CD4-positive, alpha-beta T cell treated with Interleukin-1 beta for 1 hour (primary cell): ENCODE measurements at regions not wholly inside any gene's neighbourhood (a gene's known extent, or its start where the extent isn't known, plus 50 kb on each side); places are given as distances from the start of the nearest gene placed in this dataset.

Experiments
- DNase-seq, 2 donors: peaks; one replicate each; pipeline ENCODE4 v3.0.0-alpha.2; 2020 to 2022

DNA sequence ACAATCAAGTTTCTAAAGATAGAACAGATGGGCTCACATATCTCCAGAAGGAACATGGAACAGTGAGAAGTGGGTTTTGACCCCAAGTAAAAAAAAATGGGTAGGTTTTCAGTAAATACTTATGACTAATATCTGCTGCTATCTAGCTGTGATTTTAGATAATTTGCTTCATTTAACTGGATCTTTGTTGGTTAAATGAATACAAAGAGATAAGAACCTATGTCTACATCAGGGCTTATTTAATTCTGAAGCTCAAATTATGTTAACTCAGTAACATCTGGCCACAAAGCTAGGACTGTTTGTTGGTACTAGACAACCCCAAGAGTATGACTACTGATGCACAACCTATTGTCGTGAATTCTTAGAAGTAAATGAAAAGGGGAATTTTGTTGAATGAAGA lies 144.4 kb upstream of the SESN3 start:
- no peak for DNase-seq

DNA sequence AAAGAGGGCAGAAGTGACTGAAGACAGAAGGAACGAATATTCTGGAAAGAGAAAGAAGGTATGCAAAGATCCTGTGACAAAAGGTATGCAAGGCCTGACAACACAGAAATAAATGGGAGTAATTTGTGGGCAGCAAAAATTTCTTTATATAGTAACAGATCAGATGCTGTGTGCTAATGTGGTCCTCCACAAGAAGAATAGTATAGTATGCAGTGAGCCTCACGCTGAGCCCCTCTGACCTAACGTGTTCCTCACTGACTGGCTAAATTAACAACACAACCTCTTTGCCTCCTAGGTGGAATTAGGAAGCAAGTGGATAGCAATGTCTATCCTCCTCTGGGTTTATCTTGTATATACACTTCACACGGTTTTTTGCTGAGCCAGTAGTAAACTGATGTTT lies 143.1 kb upstream of the SESN3 start:
- DNase-seq: no peak

GRCh38 chr11:95373241-95373640 lies 142.2 kb upstream of the SESN3 start:
- no peak for DNase-seq

- DNase-seq: no peak
Measured at GRCh38 chr11:95372097-95372656, 141.2 kb upstream of the SESN3 start.

- DNase-seq: no peak
Measured at GRCh38 chr11:95371153-95371552, 140.2 kb upstream of the SESN3 start.

GRCh38 chr11:95367726-95368125 lies 136.7 kb upstream of the SESN3 start:
- DNase-seq: no peak

DNA sequence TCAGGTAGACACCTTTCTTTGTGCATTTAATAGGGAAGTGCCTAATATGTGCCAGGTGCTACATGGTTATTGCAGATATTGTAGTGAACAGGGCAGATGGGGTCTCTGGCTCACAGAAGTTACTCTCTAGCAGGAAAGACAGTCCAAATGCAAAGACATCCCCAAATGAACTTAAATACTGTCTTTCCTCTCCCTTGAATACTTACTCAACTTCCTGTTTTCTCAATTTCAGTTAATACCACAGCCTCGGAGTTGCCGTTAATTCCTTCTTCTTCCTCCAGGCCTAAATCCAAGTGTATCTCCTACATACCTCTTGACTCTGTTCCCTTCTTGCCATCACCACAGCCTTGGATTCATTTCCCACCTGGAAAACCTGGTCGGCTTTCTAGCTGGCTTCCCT lies 134.3 kb upstream of the SESN3 start:
- no peak for DNase-seq

GRCh38 chr11:95364324-95365295 lies 133.6 kb upstream of the SESN3 start:
- no peak for DNase-seq

DNA sequence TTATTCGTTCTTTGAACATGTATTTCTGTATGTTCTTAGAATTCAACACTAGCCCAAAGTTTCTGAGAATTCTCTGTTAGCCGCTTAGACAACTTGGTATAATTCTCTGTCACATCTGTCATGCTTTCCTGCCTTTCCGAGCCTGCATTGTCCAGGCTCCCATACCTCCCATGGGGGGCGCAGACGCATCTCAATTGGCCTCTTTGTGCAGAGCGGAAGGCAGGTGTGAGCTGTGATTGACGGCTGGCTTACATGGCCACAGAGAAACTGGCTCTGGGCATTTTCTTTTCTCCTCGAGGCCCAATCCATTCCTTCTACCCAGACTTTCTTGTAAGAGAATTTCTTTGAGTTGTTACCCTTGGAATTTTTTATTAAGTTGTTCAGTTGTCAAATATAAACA lies 132.7 kb upstream of the SESN3 start:
- DNase-seq: no peak

DNA sequence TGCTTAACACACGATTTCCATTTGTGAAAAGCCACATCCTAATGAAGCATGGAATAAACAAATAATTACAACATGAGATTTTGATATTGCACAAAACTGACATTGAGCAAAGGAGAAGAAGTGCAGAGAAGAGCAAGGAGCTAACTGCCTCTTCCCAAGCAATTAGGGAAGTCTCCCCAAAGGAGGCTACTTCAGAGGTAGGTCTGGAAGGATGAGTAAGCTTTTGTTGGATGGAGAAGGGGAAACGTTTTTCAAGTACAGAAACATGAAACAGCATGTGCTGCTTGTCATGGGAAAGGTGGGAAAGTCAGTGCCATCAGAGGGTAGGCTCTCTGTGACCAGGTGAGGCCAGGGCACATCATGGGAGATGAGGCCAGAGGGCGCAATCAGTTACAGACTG lies 132.2 kb upstream of the SESN3 start:
- DNase-seq: no peak

DNA sequence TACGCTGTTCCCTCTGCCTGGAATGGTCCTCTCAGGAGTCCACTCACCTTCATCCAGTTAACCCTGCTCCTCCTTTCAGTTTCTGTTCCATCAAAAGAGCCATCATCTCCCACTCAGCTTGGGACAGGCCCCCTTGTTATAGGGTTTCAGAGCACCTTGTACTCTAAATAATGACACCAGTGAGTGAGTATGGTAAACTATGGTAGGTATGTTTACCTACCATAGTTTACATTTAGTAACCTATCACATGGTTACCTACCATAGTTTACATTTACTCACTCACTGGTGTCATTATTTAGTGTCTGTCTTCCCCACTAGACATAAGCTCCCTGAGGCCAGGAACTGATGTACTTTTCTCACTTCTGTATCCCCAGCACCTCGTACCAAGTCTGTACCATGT lies 130.2 kb upstream of the SESN3 start:
- DNase-seq: no peak

- no peak for DNase-seq
Measured at GRCh38 chr11:95360377-95361075, 129.5 kb upstream of the SESN3 start.

DNA sequence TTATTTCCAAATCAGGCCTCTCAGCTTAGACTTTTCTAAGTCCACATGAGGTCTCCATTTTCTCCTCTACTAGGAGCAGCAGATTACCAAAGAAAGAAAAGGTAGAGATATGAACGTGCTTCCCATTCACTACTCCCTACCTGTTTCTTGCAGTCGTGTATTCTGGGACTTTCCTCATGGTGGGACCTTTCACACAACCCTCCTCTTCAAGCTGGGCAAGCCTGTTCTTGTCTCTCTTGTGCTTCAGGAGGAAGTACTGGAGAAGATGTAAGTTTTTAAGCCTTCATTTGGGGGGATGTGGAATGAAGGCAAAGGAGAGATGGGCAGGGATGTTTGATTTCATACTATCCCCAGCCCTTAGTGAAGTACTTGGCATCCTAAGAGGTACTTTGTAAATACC lies 128.8 kb upstream of the SESN3 start:
- no peak for DNase-seq

GRCh38 chr11:95359341-95359663 lies 128.3 kb upstream of the SESN3 start:
- no peak for DNase-seq

- no peak for DNase-seq
Measured at GRCh38 chr11:95358511-95359340, 127.7 kb upstream of the SESN3 start.

DNA sequence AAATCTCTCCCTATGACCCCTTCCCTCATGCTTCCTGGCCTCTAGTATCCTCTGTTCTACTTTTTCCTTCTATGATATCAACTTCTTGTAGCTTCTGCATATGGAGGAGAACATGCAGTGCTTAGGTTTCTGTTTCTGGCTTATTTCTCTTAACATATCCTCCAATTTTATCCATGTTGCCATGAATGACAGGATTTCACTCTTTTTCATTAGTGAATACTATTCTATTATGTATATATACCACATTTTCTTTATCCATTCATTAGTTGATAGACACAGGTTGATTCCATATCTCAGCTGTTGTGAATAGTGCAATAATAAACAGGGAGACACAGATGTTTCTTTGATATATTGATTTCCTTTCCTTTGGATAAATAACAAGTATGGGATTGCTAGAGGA lies 123.3 kb upstream of the SESN3 start:
- DNase-seq: no peak

- no peak for DNase-seq
Measured at GRCh38 chr11:95353706-95354105, 122.7 kb upstream of the SESN3 start.

DNA sequence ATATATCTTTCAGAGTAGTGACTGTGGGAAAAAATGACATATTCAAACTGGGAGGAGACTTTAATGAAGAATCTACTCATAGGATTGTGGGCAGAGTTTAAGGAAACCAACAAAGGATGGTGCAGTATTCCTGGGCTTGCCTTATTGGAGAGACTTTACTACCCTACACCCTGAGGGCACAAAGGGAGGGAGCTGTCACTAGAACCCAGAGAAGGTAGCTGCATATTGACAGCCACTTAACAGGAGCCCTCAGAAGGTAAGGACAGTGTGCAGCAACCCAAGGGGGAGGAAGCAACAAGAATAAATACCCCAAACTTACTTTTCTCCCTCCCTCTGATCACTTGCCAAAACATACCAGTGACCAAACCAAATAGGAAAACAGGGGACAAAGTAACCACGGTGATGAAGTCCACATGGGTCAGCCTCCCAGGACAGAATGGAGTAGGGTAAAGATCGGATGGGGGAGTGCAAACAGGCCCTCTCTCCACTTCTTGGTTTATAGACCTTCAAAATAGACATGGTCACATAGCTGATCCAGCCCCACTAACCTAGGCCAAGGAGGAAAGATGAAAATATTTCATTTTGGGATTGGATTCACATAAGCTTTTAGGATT lies 121.8 kb upstream of the SESN3 start:
- DNase-seq: no peak

DNA sequence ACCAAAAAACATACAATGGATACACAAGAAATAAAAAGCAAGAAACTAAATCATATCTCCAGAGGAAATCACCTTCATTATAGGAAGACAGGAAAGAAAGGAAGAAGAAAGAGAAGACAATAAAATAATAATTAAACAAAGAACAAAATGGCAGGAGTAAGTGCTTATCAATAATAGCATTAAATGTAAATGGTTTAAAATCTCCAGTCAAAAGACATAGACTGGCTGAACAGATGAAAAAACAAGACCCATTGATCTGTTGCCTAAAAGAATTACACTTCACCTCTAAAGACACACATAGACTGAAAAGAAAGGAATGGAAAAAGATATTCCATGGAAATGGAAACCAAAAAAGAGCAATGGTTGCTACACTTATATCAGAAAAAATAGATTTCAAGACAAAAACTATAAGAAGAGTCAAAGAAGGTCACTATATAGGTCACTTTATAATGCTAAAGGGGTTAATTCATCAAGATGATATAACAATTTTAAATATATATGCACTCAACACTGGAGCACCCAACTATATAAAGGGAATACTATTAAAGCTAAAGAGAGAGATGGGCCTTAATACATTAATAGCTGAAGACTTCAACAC lies 118.4 kb upstream of the SESN3 start:
- no peak for DNase-seq

DNA sequence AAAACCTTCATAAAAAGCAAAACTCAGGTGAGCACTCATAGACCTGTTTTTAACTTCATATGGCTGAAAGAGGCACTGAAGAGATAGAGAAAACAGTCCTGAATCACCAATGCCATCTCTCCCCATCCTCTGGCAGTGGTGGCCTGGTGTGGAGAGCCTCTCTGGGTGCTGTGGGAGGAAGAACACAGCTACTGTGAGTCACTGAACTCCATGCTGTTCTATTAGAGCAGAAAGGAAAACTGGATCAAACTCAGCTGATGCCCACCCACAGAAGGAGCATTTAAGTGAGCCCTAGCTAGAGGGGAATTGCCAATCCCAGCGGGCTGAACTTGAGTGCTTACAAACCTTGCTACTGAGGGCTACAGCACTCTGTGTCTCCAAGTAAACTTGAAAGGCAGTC lies 115.3 kb upstream of the SESN3 start:
- no peak for DNase-seq

- DNase-seq: no peak
Measured at GRCh38 chr11:95345651-95346050, 114.6 kb upstream of the SESN3 start.

DNA sequence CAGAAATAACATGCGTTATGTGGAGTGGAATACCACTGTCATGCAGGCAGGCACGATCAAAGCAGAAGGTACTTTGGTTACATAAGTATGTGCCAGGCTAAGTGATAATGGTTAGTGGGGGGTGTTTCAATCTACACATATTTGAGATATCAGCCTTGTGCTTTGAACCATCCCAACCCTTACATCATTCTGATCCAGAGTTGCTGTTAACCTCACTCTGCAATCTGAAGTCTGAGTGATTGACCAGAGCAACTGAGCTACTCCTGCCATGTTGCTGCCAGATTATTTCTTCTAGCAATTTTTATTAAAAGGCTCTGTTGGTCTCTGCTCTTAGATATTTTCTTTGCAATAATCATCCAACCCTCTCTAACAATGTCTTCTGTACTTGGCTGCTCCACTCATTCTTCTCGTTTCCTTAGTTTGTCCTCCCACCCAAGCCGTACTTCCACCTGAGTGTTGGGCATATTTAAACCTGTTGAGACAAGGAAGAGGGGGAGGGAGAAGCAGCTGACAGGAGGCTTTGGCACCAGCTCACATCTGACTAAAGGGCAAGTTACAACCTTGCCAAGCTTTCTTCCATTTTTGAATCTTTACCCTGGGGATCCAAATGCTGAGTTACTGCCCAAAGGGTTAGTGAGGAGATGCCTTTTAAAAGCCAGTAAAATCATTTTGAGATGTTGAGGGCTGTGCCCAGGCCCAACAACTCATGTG lies 114.1 kb upstream of the SESN3 start:
- DNase-seq: no peak
